Transverse colon (tissue), 4 donors: ENCODE measurements at regions not wholly inside any gene's neighbourhood (a gene's known extent, or its start where the extent isn't known, plus 50 kb on each side); places are given as distances from the start of the nearest gene placed in this dataset.

Experiments used
- DNase-seq: peaks from one replicate; pipeline ENCODE4 v3.0.0-alpha.2; 2019
- H3K27ac ChIP-seq, 4 donors: fragments of 200-600 bp; sonication (generic); 2 replicates each; pipeline ENCODE4 v1.5.1; 2016 to 2018; ENCODE audit warnings: inconsistent platforms in 4 of 4
- H3K27me3 ChIP-seq: fragments of 200-600 bp; sonication (generic); 2 replicates; pipeline ENCODE4 v1.5.1; 2017; ENCODE audit warnings: inconsistent platforms
- H3K36me3 ChIP-seq, 4 donors: fragments of 200-600 bp; sonication (generic); 2 replicates each; pipeline ENCODE4 v1.5.1; 2017 to 2019; ENCODE audit warnings: inconsistent platforms in 4 of 4
- H3K4me1 ChIP-seq, 4 donors: fragments of 200-600 bp; sonication (generic); 2 replicates each; pipeline ENCODE4 v1.5.1; 2017 to 2020; ENCODE audit warnings: inconsistent platforms in 4 of 4
- H3K4me3 ChIP-seq, 4 donors: fragments of 200-600 bp; sonication (generic); 1 replicate in 1 of 4; 2 replicates in 3 of 4; pipeline versions ENCODE4 v1.5.1 to v1.6.1; 2017 to 2019; ENCODE audit warnings: inconsistent platforms in 4 of 4
- H3K9me3 ChIP-seq, 2 donors: fragments of 200-600 bp; sonication (generic); 2 replicates each; pipeline ENCODE4 v1.5.1; 2017 to 2019; ENCODE audit warnings: inconsistent platforms in 2 of 2
- CTCF ChIP-seq, 5 experiments: fragments of 200-600 bp in 3 of 5; fragments of 450-650 bp in 2 of 5; sonication (generic) in 3 of 5; IDR thresholded peaks; 1 replicate in 2 of 5; 2 replicates in 3 of 5; pipeline ENCODE4 v1.5.1; 2016 to 2017; ENCODE audit warnings: antibody characterized with exemption in 5 of 5, inconsistent platforms in 3 of 5, mild to moderate bottlenecking in 2 of 5, moderate library complexity in 1 of 5
- EP300 ChIP-seq: sonication (generic); formaldehyde crosslinking; IDR thresholded peaks from one replicate; pipeline ENCODE4 v1.6.1; 2017; ENCODE audit warnings: antibody characterized with exemption, low read depth
- POLR2A ChIP-seq: fragments of 450-650 bp; IDR thresholded peaks from one replicate; pipeline ENCODE4 v1.6.1; 2016; ENCODE audit warnings: antibody characterized with exemption, mild to moderate bottlenecking, moderate library complexity
- POLR2AphosphoS5 ChIP-seq, 3 donors: sonication (generic); formaldehyde crosslinking; IDR thresholded peaks; one replicate each; pipeline ENCODE4 v1.6.1; 2016; ENCODE audit warnings: antibody characterized with exemption in 3 of 3
- WGBS, 2 donors: methylation state at CpG; one replicate each; pipeline ENCODE4 v1.1.5; 2018; ENCODE audit warnings: low coverage in 1 of 2; 5-methylcytosine and 5-hydroxymethylcytosine counted together
- in situ Hi-C, 4 donors: fragments of 200-750 bp; cut with MboI; loops; one replicate each; pipeline versions ENCODE4 v1.15.0 to v1.15.1; 2017; ENCODE audit warnings: low sequenced_read_pairs in 3 of 4, low pct_ligation_motif_present in 1 of 4, low pct_unique_long_range_greater_than_20kb in 1 of 4
- intact Hi-C: fragments of 100-400 bp; cut with DNase I; formaldehyde crosslinking; loops from one replicate; pipeline ENCODE4 v1.15.1; 2023; ENCODE audit warnings: low total_unique reads

- intact Hi-C loops = no loop called here
- Histone ChIP-seq H3K27me3 (no peaks in the 10 kb centered on the region), H3K4me1 (no peaks in the 10 kb centered on the region), H3K36me3 (no peaks in the 10 kb centered on the region), H3K9me3 (no peaks in the 10 kb centered on the region), H3K4me3 (no peak overlapping the region), H3K27ac (no peak overlapping the region)
- no peak for TF ChIP-seq POLR2A
- no peak for TF ChIP-seq CTCF (IDR thresholded peaks at IDR 0.05)
- TF ChIP-seq EP300 = no peak
- no peak for TF ChIP-seq POLR2AphosphoS5 (IDR thresholded peaks at IDR 0.05)
- 76% methylated on average over 6 of the region's 6 CpGs; no CpG with 5 or more reads in 1 of the 2 donors for WGBS, 2 donors
- no peak for DNase-seq
- in situ Hi-C loops = no loop called here
These were observed 117.8 kb upstream of the PTCH1 start for GRCh38 chr9:95634536-95634935.

DNA sequence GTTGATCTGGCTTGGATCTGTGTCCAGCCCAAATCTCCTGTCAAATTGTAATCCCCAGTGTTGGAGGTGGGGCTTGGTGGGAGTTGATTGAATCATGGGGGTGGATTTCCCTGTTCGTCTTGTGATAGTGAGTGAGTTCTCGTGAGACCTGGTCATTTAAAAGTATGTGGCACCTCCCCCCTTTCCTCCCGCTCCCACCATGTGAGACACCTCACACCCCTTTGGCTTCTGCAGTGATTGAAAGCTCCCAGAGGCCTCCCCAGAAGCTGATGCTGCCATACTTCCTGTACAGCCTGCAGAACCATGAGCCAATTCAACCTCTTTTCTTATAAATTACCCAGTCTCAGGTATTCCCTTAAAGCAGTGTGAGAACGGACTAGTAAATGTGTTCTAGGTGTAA, 117.3 kb upstream of the PTCH1 start:
- H3K36me3 ChIP-seq = no peaks in the 10 kb centered on the region
- no peaks in the 10 kb centered on the region for H3K9me3 ChIP-seq
- no peaks in the 10 kb centered on the region for H3K27me3 ChIP-seq
- no peak overlapping the region for H3K4me3 ChIP-seq
- H3K4me1 ChIP-seq = no peaks in the 10 kb centered on the region
- WGBS, 2 donors = 79% methylated on average over 4 of the region's 4 CpGs; no CpG with 5 or more reads in 1 of the 2 donors
- in situ Hi-C loops (no loop called here), intact Hi-C loops (no loop called here)
- H3K27ac ChIP-seq = no peak overlapping the region
- no peak for DNase-seq
- no peak for TF ChIP-seq CTCF (IDR thresholded peaks at IDR 0.05)
- TF ChIP-seq POLR2AphosphoS5 (IDR thresholded peaks at IDR 0.05) = no peak
- TF ChIP-seq POLR2A = no peak
- no peak for TF ChIP-seq EP300

DNA sequence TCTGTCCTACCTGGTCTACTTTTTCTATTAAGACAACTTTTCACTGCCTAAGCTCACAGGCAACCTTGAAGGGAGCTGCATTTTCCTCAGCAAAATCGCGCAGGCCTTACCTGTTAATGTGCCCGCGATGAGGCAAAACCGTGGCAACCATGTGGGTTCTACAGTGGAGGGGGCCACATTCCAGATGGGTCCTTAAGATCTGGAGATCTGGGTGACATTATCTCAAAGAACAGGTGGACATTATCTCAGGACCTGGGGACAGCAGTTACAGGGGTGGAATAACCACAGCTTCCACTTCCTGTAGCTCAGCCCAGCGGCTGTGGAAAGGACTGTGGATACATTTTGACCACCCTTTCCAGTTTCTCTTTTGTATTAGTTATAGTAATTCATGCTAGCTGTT, 112.8 kb upstream of the PTCH1 start:
- in situ Hi-C loops = no loop called here
- Histone ChIP-seq H3K27ac (no peak overlapping the region), H3K4me1 (no peaks in the 10 kb centered on the region), H3K4me3 (no peak overlapping the region), H3K27me3 (no peaks in the 10 kb centered on the region), H3K36me3 (no peaks in the 10 kb centered on the region), H3K9me3 (no peaks in the 10 kb centered on the region)
- no peak for TF ChIP-seq POLR2AphosphoS5 (IDR thresholded peaks at IDR 0.05)
- no peak for TF ChIP-seq POLR2A
- no peak for TF ChIP-seq CTCF (IDR thresholded peaks at IDR 0.05)
- TF ChIP-seq EP300 = no peak
- DNase-seq = no peak
- intact Hi-C loops = no loop called here
- 14 to 90% methylated on average over 1 to 6 of the region's 6 CpGs for WGBS, 2 donors

DNA sequence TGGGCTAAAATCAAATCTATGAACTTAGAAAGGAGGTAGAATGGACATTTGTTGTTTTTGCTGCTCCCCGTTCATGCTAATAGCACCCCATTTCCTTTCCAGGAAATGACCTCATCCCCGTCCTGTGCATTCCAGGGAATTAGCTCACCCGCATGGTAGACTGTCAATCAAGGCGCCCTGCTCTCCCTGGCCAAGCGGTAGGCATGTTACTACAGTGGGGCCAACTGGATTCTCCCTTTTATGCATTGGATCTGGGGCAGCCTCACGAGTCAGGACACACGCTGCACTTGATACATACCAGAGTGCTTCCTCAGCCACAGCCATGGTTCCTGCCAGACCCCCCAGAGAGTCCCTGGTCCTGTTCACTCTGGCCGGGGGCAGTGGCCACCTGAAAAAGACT, 111.0 kb upstream of the PTCH1 start:
- Histone ChIP-seq H3K27ac (no peak overlapping the region), H3K27me3 (no peaks in the 10 kb centered on the region), H3K4me1 (peaks cover 0 to 4% (median 0%) of the 10 kb centered on the region in 4 donors), H3K36me3 (no peaks in the 10 kb centered on the region), H3K4me3 (no peak overlapping the region), H3K9me3 (no peaks in the 10 kb centered on the region)
- no peak for TF ChIP-seq EP300
- no peak for TF ChIP-seq POLR2A
- TF ChIP-seq POLR2AphosphoS5 (IDR thresholded peaks at IDR 0.05) = no peak
- TF ChIP-seq CTCF (IDR thresholded peaks at IDR 0.05) = no peak
- WGBS, 2 donors = 77 to 82% methylated on average over 3 to 8 of the region's 8 CpGs
- in situ Hi-C loops = no loop called here
- intact Hi-C loops = no loop called here
- DNase-seq = no peak
